T-helper 1 cell (primary cell): ENCODE measurements at regions not wholly inside any gene's neighbourhood (a gene's known extent, or its start where the extent isn't known, plus 50 kb on each side); places are given as distances from the start of the nearest gene placed in this dataset.

Experiments
- DNase-seq, 5 donors: peaks; one replicate each; pipeline ENCODE4 v3.0.0-alpha.2; 2012 to 2020

DNA sequence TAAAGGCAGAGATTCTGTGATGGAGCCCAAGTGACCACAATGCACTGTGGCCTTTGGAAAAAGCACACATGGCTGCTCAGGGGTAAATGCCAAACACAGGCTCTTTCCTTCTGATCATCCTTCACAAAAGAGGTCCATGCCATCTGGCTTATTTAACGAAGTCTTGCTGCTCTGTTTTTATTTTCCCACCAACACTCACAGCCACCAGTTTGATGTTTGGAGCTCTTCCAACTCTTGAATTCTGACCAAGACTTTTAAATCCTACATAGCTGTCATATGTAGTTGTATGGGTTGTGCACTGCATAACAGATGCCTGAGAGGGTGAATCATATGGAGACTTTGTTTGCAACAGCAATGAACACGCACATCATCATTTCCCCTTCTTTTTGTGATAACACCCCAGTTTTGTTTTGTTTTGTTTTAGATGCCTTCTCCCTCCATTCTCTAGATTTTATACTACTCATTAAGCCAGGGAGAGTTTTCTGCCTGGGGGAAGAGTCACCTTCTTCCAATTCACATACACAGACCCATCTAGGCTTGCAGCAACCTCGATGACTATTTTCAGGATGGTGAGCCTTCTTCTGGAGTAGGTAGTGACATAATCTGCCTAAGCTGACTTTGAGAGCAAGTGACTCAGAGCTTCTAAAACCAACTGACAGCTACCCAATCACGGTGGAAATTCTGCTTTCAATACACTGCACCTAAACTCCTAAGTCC is 145.2 kb upstream of the WSCD2 start:
- no peak for DNase-seq

DNA sequence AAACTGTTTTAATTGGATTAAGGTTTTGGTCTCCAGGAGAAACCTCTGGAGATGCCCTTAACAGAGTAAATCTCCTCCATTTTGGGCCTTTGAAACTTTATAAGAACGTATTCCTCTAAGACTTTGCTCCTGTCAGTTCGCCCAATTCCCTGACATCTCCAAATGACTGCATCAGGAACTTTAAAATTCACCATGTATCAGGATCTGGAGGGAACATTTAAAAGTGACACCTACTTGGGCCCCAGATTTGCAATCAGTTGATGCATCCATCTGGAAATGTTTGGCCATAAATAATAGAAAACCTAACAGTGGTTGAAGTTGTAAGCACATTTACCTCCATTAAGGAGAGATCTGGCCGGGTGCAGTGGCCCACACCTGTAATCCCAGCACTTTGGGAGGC is 144.1 kb upstream of the WSCD2 start:
- no peak for DNase-seq

DNA sequence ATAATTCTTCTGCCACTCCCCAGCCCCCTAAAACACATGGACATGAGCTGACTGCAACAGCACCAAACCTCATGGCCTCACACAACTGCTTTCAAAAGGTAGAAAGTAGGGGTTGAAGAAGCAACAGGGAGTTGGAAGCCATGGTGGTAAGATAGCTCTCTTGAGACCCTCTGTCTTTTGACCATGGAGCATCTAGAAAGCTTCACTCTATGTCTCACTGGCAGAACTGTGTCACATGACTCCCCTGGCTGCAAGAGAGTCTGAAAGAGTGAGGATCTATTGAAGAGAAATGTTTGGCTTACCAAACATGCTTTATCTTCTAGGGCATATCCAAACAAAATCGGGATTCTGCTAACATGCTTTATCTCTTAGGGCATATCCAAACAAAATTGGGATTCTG is 142.9 kb upstream of the WSCD2 start:
- no peak for DNase-seq

DNA sequence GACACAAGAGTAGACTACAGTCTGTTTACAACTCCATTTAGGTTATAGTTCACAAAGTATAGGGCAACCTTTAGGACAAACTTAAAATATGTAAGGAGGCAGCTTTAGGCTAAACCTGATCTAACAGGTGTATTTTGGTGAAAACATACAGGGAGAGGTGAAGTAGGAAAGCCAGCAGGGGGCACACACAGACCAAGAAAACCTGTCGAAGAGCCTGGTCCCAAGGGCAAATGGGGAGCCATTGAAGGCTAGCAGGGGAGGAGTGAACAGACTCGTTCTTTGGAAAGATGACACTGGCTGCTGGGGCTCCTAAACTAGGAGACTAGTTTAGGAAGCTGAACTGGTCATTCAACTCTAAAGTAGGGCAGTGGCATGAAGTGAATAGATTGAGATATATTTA is 138.8 kb upstream of the WSCD2 start:
- DNase-seq, result peak in 3 of 5 donors; percentile 1 to 15 (median 4)

DNA sequence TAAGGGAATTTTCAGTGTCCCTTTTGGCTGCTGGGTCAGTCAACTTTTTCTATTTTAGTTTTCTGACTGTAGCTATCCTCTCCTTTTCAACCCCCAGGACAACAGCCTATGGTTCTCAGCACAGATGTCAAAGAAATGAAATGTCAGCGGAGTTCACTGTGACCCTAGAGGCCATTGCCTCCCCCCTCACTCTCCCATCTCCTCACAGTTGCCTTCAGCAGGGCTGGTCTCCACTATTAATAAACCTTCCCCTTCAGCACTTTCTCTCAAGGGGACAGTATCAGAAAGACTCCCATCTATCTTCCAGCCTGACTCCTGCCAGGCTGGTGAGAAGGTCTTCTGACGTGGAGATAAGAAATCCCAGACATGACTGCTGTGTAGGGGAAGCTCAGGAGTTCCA is 137.1 kb upstream of the WSCD2 start:
- DNase-seq, result no peak

DNA sequence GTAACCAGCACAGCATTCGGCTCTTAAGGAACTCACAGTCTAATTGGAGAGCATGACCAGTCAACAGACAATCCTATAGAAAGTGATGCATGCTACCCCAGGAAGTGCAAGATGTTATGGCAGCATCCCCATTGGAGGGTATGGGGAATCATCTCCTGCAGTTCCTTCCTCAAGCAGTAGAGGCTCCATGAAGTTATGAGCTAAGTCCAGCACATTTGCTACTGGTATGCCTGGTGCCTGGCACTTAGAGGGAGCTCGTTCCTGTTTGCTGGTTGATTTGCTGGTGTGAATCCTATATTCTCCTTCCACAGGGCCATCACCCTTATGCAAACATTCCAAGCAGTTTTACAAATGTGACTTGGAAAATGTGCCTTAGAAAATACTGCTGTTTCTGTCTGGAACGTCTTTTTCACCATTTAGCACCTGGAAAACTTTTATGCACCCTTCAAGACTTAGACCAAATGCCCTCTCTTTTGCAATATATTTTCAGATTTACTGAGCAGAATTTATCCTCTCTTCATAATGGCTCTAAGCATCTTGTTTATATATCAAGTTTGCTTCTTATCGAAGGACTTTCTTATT is 136.1 kb upstream of the WSCD2 start:
- DNase-seq, result no peak

DNA sequence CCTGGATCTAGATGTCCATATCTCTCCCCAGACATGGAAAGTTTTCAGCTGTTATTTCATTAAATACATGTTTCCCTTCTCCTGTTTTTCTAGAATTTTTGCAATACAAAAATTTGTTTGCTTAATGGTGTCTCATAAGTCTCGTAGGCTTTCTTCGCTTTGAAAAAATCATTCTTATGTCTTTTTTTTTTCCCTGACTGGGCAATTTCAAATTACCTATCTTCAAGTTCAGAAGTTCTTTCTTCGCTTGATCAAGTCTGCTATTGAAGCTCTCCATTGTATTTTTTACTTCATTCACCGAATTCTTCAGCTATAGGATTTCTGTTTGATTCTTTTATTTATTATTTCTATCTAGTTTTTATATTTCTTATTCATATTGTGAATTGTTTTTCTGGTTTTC is 130.2 kb upstream of the WSCD2 start:
- DNase-seq, result no peak

DNA sequence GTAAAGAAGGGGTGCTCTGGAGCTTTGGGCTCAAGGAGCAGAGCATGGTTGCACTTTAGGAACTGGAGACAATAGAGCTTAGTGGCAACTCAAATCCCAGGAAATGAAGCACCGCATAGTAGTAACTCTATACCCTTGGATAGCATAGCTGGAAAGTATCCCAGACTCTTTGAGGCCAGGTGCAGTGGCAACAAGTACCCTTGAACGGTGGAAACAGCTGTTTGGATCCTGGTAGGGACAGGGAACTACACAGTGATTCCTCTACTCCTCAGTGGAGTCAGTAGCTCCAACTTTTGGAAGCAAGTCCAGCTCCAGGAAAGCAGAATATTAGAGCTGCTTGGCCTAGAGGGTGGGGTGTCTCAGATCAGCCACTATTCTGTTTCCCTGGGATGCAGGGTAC is 129.0 kb upstream of the WSCD2 start:
- DNase-seq, result no peak

DNA sequence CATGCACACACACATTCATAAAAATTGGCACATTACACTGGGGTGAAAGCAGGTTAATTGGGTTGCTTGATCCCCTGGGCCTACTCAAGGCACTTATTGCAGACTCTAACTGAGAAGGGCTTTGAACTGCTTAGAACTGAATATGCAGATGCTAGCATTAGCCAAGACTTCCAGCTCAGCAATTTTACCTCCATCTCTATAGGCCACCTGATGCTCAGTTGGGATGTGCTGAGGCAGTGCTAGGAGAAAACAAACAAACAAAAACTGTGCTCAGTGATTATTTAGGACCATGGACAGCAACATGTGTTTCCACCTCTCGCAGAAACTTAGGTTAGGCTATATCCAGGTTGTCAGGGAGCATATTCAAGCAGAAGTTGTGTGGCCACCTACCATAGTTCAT is 124.8 kb upstream of the WSCD2 start:
- DNase-seq, result no peak

DNA sequence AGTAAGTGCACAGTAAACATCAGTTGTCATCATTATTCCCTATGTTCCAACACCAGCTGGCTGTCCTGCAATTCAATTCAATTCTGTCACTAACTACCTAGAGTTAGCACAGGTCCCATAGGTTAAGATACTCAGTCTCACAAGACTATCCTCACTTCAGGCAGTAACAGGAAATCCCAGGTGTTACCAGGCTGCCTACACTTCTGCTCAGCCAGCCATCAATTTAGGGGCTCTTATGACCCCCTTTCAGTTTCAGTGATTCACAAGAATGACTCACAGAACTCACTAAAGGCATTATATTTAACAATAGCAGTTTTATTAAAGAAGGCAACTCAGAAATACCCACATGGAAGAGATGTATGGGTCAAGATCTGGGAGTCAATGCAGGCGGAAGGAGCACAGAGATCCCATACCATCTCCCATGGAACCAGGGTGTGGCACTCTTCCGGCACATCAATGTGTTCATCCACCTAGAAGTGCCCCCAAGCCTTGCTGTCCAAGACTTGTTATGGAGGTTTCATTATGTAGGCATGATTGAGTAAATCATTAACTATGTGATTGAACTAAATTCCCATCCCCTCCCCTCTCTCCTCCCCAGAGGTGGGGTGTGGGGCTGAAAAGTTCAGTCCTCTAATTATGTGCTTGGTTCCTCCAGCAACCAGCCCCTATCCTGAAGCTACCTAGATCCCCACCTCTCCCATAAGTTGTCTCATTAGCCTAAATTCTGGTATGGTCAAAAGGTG is 120.8 kb upstream of the WSCD2 start:
- DNase-seq, result no peak

DNA sequence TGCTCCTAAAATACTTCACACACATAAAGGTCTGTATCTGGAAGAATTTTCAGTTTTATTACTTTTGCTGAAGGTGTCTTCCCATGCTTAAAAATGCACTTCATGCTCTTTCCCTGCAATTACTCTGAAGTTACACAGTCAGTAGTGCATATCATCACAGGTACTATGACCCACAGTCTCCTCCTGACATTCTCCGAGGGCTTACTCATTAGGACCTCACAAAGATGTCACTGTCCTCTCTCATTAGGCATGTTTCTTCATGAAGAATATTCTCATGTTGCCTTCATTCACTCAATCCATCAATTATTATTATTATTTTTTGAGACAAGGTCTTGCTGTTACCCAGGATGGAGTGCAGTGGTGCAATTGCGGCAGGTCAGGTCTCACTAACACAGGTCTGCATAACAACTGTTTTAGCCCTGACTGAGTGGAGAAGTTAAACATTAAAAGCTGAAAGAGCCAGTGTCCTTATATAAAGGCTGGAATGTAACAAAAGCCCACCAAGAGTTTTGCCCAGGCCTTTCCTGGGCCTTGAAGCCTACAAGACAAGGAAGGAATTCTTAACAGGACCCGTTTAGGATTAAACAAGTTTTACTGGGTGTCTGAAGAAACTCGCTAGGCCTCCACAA is 119.5 kb upstream of the WSCD2 start:
- no peak for DNase-seq

DNA sequence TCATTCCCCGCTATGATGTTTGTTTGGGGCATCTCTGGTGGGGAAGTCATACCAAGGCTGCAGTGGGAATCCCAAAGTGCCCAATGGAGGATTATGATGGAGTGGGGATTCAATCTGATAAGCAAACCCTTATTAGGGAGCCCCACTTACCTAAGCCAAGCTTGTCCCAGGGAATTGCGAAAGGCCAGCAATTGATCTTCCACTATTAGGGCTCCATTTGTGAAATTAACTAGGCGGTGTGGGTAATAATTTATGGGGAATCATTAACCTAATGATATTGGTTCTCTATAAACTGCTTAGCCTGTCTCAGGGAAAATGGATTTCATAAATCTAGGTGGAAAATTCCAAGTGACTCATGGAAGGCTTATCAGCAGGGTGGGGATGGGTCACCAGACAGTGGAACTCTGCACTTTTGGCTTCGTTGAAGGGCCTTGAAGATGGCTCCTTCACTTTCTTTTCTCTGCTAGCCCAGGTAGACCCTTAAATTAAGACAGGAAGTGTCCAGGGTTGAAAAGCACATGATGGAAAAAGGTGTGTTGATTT is 113.0 kb upstream of the WSCD2 start:
- no peak for DNase-seq

DNA sequence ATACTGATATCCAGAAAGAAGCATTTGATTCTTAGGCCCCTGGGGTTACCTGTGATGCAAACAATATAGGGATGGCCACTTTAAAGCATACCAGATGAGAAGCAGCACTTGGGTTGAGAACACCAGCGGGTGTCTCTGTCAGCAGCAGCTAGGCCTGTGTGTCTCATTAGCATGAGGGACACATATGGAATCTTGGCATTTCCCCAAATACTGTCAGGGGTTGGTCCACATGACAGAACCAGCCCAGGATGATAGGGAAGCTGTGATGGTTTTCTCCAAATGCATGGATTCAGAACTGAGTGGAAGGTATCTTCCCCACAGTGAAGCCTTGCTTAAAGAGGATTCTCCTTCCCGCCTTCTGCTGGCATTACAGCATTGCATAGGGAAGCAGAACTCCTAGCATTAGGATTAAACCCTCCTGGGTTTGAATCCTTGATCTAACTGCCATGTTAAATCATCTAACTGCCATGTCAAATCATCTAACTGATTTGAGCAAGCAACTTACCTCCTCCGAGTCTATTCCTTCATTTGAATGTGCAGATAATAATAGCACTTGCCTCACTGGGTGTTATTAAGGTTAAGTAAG is 111.5 kb upstream of the WSCD2 start:
- DNase-seq, result no peak

DNA sequence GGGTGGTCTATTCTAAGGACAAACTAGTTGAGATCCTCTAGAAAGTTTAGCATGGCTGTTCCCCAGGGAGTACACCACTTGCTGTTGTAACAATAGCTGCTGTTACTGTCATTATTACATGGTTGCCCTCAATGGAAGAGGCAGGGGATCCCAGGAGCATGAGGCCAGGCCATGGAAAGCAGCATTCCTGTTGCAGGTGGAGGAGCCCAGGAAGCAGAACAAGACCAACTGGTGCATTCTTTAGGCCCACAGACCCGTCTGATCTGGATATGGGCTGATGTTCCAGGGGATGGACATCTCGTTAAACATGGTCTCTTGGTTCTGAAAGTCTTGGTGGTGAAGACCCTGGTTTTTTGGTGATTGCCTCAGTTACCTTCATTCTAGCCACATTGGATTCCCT is 109.2 kb upstream of the WSCD2 start:
- DNase-seq, result no peak

DNA sequence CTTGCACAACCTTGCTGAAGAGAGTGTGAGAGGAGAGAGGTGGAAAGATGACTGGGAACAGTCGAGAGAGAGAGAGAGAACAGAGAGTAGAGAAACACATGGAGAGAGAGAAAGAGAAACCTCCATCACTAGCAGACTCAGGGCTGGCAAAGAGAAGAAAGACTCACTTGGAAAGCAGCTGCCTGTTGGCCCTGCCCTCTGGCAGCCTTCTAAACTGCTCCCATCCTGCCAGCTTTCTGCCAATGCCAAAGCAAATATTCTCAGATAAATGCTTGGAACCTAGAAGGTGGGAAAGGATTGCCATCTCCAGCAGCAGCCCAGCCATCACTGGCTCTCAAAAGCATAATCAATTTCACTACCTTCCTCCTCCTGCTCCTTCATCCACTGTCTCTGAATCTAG is 107.9 kb upstream of the WSCD2 start:
- no peak for DNase-seq

DNA sequence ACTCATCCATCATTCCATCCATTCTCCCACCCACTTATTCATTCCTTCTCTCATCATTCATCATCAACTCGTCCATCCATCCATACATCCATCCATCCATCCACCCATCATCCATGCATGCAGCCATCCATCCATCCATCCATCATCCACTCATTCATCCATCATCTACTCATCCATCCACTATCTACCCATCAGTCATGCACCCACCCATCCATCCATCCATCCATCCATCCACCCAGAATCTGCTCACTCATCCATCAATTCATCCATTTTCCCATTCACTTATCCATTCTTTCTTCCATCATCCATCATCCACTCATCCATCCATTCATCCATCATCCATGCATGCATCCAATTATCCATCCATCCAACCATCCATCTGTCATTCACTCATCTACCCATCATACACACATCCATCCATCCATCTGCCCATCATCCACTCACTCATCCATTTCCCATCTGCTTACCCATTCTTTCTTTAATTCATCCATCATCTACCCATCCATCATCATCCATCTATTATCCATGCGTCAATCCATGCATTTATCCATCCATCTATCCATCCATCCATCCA is 107.1 kb upstream of the WSCD2 start:
- no peak for DNase-seq

DNA sequence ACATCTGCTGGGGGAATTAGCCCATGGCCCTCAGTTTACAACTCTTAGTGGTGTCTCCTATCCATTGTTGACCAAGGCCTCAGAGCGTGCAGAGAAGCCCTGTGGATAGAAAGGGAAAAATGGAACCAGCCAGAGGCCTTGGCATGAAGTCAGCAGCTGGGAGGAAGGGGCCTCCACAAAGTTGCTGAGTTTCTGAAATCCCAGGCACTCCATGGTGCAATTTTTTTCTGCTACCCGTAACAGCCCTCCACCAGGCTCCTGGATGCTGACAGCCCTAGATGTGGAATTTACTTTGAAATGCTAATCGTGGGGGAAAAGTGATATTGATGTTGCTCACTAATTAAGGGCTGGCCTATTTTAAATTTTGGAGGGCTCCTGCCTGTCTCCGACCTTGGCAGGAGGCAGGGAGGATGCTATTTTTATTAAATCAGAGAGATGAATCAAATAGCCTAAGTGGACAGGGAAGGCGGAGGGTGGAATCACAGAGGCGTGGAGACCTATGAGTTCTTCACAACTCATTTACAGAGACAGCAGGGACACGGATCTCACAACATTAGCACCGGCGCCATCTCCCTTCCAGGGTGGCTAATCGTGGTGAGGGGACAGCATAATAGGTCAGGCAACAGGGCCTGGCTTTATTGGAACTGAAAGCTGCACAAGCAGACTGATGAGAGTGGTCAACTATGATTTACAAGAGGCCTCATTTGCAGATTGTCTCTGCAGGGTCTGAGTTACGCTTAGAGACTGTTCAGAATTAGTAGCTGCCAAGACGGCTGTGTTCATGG is 99.8 kb upstream of the WSCD2 start:
- DNase-seq, result no peak

DNA sequence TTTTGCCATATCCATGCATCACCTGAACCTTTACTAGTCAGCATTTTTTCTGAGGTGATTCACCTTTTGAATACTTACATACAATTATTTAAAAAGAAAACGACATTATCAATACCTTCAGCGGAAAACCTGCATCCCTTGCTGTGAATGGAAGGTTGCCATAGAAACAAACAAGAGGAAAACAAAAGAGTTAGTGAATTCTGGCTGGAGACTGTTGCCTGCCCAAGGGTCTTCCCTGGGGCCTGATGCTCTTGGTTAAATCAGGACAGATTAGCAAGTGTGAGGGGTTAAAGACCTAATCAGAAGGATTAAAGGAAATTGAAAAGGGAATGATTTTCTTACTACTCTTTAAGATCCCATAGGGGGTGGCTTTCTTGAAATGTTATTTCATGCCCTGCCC is 96.0 kb upstream of the WSCD2 start:
- no peak for DNase-seq

DNA sequence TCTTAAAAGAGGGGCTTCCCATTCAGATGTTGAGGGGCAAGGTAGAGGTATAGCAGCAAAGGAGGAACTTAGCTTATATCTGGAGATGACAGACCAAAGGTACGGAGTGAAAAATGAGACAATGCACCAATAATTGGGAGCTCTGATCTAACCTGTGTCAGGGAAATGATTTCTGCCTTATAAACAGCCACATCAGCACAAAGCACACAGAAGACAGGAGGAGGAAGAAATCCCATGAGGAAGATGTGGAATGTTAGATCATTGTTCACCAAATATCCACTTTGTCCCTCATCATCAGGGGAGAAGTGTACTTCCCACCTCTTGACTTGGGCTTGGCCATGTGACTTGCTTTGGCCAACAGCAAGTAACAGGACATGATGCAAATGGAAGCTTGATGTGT is 93.7 kb upstream of the WSCD2 start:
- no peak for DNase-seq

DNA sequence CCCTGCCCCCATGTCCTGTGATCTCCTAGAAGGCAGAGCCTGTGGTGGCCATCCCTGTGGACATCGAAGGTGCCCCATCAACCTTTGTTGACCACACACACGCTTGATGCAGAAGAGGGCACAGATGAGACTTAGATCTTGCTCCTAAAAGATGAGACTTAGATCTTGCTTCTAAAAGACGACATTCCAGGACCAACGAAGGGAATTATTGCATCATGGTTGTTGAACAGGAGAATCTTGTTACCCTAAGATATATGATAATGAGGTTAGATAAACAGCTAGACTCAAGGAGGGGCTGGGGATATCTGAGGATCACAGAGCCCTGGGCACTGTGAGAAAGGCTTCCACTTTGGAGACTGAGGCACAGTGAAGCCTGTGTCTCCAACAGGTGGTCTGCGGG is 91.1 kb upstream of the WSCD2 start:
- DNase-seq, result no peak

DNA sequence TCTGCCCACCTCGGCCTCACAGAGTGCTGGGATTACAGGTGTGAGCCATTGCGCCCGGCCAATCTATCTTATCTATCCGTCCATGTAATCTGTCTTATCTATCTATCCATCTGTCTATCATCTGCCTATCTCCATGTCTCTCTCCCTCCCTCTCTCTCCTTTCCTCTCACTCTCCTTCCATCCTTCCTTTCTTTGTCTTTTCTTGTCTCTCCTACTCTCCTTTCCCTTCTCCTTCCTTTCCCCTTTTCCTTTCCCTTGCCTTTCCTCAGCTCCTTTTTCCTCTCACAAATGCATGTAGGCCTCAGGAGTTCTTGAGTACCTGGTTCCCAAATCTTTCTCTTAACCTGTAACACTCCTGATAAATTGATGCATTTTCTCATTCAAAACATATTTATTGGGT is 89.3 kb upstream of the WSCD2 start:
- DNase-seq, result no peak

DNA sequence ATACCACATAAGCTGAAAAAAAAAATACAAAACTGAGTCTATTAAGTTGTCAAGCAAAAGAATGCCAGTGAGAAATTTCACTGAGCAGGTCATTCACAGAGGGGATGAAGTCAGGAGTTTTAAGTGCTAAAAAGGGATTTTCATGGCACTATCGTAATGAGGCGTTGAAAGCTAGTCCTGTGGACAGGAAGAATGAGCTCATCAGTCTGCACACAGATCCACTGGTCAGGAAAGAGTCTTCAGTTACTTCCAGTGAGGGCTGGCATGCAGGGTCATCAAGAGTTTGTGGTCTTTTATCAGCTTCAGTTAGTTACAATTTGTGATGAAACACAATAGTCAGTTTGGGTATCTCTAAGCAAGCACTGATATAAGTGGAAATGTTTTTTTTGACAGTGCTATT is 88.1 kb upstream of the WSCD2 start:
- no peak for DNase-seq
